ENCODE measurements at regions not wholly inside any gene's neighbourhood (a gene's known extent, or its start where the extent isn't known, plus 50 kb on each side); places are given as distances from the start of the nearest gene placed in this dataset.

DNA sequence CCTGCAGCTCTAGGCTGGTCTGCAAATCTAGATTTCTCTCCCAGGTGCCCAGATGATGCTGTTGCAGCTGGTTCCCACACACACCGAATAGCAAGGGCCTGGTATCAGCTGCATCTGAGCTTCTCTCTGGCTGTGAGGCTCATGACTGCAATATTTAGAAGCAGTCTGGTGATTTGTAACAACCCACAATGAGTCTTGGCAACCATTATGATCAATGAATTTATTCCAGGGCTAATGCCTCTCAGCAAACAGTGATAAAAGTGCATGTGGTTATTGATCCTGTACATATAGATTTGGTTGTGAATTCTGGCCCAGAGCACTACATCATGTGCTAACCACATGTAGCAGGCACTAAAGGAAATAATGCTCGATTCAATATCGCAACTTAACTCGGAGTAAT, 114.3 kb downstream of the ASCL4 start:
- DNase-seq (ENCODE audit: low read depth in 3 of 3, low spot score in 2 of 3): no peak

DNA sequence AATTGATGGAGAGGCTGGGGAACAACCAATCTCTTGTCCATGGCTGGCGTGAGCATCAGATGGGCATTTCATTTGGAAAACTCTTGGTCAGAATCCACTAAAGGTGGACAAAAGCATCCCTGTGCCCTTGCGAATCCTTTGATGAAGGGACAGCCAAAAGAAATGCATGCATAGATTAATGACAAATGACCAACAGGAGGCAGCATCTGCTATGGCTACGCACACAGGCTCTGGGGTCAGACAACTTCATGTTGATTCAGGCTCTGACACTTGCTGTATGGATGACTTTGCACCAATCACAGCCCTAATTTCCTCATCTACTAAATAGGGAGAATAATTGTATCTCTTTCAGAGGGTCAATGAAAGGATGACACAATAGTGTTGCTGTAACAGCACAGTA, 117.5 kb downstream of the ASCL4 start:
- no peak for DNase-seq (ENCODE audit: low read depth in 3 of 3, low spot score in 2 of 3)

DNA sequence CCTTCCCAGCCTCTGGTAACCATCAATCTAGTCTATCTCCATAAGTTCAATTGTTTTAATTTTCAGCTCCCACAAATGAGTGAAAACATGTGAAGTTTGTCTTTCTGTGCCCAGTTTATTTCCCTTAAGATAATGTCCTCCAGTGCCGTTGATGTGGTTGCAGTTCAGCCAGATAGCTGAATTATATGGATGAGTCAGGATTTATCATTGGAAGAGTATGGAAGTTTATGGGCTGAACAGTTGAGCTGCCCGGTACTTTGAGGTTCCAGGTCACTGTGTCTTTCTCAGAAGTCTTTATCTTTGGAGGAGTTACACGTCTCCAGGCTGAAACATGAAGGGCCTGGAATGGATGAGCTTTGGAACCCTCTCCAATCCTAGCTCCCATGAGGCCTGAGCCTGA, 120.1 kb downstream of the ASCL4 start:
- DNase-seq (ENCODE audit: low read depth in 3 of 3, low spot score in 2 of 3): no peak

DNA sequence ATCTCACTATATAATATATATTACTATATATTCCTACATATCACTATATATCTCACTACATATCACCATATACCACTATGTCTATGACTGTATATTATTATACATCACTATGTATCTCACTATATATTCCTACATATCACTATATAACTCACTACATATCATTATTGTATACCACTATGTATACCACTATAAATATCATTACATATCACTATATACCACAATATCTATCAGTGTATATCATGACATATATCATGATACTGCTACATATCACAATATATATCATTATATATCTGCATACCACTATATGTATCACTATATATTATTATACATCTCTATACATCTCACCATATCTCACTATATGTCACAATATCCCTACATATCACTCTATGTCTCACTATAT, 121.5 kb downstream of the ASCL4 start:
- no peak for DNase-seq (ENCODE audit: low read depth in 3 of 3, low spot score in 2 of 3)

DNA sequence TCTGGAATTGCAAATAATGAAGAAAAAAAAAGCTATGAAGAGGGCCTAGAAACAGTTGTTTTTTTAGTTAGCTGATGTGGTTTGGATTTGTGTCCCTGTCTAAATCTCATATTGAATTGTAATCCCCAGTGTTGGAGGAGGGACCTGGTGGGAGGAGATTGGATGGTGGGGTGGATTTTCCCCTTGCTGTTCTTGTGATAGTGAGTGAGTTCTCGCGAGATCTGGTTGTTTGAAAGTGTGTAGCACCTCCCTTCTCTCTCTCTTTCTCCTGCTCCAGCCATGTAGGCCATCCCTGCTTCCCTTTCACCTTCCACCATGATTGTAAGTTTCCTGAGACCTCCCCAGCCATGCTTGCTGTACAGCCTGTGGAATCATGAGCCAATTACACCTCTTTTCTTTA, 126.1 kb downstream of the ASCL4 start:
- DNase-seq (ENCODE audit: low read depth in 3 of 3, low spot score in 2 of 3): no peak

DNA sequence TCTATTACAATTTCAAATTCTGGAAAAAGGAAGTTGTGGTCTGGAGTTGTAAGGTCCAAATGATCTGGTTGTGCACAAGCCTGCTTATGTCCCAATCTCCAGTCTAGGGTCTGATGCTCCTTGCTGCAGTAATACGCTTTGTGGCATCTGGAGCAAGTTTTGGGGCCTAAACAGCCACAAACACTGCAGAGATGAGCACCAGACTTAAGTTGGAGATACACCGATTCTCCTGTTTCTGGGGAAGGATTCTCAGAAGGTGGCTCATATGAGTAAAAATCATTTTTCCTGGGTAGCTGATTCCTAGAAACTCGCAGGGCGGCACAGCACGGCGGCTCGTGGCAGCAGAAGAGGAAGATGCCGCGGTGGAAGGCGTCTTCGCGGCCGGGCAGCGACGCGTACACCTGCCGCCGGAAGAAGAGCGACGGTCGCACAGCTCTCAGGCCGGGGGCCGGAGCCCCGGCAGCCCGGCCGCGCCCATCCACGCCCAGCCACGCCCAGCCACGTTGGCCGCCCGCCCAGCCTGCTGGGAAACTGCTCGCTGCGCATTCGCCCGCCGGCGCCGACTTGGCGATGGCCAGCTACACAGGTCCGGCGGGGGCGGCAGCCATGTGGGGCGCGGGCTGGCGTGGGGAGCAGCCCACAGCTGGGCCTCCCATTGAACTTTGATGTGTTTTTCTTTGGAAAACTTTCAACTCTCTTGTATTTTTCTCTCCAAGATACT, 129.0 kb downstream of the ASCL4 start:
- DNase-seq (ENCODE audit: low read depth in 3 of 3, low spot score in 2 of 3): no peak

DNA sequence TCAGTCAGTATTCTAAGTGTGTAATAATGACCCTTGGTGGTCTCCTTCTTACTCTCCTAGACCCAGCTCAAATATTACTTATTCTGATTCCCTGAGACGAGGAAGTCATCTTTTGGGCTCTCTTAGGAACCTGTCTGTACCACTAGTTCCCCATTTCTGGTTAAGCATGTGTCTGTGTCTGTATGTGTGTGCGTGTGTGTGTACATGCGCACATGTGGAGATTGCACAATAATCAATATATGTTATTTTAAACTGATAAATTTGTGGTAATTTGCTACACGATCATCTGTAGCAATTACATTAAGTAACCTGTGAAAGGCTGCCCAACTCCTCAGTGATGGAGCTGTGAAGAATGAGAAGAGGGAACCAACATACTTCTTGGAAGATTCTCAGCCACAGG, 132.2 kb downstream of the ASCL4 start:
- DNase-seq (ENCODE audit: low read depth in 3 of 3, low spot score in 2 of 3): no peak

DNA sequence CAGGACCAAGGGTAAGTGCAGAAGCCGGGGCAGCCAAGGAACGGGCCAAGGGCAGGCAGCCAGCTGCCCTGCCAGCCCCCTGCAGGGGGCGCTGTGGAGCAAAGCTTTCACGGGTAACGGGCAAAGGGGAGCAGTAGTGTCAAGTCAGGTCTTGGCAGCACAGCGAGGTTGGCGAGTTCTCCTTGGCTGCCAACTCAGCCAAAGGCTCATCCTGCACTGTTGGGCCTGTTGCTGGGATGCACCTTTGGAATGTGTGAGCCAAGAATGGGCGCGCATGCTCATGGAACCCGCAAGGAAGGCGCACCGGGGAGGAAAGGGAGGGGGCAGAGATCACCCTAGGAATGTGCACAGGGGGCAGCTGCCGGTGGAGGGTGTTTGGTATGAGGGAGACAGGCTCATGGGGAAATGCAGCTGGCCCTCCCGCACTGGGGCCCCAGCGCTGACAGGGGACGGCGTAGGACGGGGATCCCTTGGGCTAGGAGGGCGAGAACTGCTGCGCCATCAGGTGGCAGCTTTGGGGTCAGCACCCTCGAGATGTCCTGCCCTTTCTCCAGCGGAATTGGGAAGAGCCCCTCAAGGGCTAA, 138.0 kb downstream of the ASCL4 start:
- DNase-seq (ENCODE audit: low read depth in 3 of 3, low spot score in 2 of 3): no peak

DNA sequence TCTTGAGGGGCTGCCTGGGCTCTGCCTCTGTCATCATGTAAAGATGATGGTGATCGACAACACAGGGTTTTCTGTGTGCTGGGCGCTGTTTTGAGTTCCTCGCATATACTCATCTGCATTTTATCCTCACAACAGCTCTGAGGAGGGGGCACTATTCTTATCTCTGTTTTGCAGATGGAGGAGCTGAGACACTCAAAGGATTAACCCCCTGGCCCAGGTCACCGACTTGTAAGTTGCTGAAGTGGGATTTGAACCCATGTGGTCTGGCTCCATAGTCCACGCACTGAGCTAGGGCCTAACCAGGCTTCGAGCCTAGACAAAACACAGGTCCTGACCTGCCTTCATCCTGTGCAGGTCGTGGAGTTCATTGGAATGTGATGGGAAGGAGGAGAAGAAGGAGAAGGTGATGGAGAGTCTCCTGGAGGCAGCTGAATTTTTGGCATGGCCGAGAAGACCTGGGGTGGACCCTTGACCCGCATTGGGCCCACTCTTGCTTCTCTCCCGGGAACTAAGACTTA, 140.0 kb downstream of the ASCL4 start:
- DNase-seq (ENCODE audit: low read depth in 3 of 3, low spot score in 2 of 3): no peak

DNA sequence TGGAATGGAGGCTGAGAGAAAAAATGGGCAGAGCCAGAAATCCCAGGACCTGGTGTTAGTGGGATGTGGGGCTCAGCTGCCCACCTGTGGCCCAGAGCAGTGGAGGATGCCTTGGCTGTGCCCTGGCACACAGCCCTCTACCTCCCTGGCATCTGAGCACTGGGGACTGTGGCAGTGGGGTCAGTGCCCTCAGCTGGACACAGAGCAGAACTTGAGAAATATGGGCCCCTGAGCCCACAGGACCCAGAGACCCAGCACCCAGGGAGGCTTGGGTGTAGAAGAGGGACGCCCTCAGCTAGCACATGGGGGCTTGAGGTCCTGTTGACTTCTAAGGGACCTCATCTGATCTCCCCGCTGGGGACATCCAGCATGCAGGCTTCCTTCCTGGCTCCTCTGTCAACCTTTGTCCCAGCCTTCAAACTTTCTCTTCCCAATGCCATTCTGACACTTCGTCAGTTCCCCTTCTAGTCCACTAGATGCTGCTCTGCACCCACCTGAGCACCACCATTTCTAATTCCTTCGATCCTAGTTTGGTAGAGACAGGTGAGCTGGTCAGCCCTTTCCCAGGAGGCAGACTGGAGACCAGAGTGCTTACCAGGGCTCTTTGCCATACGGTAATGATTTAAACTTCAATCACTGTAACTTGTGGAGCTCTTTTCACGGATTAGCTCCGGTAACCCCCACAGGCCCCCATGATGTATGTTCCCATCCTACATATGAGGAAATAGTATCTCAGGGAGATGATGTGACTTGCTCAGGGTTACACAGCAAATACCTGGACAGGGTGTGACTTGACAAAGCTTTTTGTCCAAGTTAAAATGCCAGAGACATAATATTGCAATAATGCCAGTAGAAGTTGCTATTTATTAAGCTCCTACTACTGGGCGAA, 143.7 kb downstream of the ASCL4 start:
- no peak for DNase-seq (ENCODE audit: low read depth in 3 of 3, low spot score in 2 of 3)

DNA sequence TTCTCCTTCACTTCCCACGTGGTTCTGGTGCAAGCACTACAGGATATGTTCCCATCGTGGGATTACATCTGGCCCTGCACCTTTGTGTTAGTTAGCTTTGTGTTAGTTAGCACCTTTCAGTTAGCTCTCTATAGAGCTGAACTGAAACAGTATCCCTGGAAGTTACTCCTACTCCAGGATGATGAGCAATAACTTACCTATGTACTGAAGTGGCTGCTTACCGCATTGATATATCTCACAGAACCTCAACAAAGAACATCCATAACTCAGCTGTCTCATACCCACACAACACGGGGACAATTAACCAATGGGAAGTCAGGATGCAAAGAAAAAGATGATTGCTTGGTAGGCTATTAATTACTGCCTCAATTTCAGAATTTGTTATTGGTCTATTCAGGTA, 146.6 kb downstream of the ASCL4 start:
- DNase-seq (ENCODE audit: low read depth in 3 of 3, low spot score in 2 of 3): no peak

DNA sequence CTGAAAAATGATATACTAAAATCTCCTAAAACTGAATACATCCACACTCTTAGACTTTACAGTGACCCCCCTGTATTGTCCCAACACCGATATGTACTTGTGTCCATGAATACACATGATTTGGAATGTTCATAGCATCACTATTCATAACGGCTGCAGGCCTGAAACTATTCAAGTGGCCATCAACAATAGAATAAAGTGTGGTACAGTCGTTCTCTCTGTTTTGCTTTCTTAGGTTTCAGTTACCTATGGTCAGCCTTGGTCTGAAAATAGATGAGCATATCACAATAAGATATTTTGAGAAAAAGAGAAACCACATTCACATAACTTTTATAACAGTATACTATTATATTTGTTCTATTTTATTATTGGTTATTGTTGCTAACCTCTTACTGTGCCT, 150.6 kb downstream of the ASCL4 start:
- DNase-seq (ENCODE audit: low read depth in 3 of 3, low spot score in 2 of 3): no peak

DNA sequence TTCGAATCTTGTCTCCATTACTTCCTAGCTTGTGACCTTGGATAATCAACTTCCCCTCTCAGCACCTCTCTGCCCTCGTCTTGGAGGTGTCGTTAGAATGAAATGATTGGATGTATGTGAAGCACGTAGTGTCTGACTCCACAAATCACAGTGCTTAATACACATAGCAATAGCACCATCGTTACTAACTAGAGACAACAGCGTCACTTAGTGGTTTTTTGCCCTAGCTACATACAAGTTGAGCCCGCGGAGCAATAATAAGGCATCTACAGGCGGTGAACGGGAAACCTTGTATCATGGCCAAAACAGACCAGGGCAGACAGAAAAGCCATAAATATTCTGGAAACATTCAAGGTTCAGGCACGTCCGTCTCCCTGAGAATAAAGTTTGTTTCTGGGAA, 154.9 kb downstream of the ASCL4 start:
- DNase-seq (ENCODE audit: low read depth in 3 of 3, low spot score in 2 of 3): no peak

DNA sequence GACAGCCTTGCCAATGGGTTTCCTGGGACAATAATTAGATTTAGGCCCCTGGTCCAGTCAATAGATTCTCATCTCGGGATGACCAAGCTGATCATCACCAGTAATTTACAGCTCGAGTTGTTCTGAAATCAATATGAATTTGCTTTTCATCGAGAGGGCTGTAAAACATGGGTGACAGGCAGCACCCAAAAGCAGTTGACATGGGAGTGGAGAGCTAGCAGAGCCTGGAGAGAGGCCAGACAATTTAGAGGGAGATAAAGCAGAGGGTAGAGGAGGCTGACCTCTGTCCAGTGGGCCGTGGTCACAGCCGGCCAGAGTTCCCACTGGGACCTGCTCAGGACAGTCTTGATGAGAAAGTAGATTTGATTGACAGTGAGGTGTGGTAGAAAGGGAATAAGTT, 157.3 kb downstream of the ASCL4 start:
- no peak for DNase-seq (ENCODE audit: low read depth in 3 of 3, low spot score in 2 of 3)

DNA sequence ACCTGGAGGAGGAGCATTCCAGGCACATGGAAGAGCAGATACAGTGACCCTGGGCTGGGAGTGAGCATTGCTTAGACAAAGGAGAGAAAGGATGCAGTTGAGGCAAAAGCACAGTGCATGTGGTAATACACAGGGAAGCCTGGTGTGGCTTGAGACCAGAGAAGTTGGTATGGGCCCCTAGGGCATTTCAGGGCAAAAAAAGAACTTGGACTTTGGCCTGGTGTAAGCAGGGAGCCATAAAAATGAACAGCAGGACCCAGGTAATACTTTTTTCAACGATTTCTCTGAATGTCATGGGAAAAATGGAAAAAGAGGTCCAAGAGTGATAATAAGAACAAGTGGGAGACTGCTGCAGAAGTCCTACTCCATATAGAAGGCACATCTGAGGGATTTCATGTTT, 163.9 kb downstream of the ASCL4 start:
- DNase-seq (ENCODE audit: low read depth in 3 of 3, low spot score in 2 of 3): no peak

DNA sequence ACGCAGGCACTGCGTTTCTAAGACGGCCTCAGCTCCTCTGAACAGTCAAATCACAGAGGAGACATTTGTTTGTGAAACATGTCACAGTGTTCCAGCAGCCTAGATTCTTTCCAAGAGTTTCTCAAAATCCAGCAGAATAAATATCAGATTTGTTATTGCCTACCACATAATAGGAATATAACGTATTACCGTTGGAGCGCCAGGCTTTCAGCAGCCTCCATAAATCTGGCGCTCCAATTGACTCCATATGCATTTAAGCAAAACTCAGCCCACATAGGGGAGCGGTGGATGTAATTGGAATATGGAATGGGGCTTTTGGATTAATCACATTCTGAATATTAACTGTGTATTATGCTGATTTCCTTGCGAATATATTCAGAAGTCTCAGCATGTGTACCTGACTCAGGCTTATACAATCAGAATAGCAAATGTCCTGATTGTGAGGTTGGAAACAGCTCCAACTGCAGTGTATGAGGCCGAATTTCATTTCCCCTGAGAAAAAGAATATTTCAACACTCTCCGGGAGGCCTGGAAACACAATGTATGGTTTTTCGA, 174.0 kb downstream of the ASCL4 start:
- DNase-seq (ENCODE audit: low read depth in 3 of 3, low spot score in 2 of 3): no peak

DNA sequence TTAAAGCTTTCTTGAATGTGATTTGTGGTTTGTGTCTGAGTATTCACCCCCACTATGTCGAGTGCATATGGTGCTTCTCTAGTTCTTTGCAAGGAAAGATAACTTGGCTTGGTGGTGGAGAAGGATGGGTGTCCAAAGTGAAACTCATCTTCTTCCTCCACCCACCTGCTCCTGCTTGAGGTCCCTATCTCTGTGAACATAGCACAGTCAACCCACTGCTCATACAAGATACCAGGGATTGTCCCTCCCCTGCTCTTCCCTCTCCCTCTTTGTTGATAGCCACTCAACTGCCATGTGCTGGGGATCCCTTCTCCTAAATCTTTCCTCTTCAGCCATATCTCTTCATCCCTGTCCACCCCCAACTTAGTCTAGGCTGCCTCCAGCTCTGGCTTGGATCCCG, 176.5 kb downstream of the ASCL4 start:
- DNase-seq (ENCODE audit: low read depth in 3 of 3, low spot score in 2 of 3): no peak

DNA sequence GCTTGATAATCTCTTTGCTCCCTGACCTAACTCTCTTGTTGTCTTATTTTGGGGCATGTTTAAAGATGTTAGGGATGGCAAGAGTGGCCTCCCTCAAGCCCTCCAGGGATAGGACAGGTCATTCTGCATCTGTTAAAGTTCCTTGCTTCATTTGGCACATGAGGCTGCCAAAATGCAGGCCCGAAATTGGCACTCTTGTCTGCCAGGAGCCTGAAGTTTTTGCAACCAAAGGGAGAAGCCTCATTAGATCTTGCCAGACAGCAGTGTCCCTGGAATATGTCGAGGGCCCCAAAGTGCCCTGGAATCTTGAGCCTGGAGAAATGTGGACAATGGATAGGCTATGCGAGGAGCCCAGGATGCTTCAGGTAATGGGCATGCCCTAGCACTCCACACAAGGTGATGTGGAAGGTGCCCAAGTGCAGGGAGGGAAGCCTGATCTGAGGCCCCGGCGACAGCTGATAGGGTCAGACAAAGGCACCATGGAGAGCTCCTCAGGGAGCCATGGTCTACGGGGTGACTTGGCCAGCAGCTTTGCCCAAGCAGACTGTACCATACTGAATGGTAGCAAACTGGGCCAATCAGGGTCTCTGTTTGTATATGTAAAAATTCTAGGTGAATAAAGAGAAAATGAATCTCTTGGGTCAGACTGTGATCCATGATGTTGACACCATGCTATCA, 173.0 kb upstream of the WSCD2 start:
- DNase-seq (ENCODE audit: low read depth in 3 of 3, low spot score in 2 of 3): no peak

DNA sequence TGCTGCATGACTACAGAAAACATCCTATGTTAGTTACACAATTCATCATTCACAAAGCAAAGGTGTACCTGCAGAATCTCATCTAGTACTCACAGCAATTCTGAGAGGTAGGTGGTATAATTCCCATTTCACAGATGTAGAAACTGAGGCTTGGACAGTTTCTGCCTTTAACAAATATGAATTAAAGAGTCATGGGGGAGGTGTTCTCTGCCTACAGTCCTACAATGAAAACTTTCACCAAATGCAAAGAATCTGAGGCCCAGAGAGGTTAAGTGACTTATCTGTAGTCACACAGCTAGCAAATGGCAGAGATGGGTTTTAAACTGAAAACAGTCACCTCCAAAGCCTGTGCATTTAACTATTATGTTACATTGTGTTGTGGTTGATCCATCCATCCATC, 171.6 kb upstream of the WSCD2 start:
- no peak for DNase-seq (ENCODE audit: low read depth in 3 of 3, low spot score in 2 of 3)

DNA sequence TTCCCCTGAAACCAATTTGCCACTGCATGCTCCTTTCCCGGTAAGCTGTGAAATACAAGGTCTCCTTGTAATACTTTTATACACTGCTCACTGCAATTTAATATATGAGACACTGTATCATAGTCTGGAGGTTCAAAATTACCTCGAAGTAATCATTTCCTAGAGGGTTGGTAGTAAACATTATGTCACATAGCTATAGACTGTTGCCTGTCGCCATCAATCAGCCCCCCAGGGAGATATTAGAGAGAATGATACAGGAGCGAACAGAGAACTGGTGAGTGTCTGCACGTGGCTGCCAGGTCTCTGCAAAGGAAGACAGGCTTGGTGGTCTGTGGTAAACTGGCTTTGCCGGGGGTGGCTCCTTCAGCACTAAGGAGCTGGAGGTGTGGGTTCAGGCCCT, 165.5 kb upstream of the WSCD2 start:
- no peak for DNase-seq (ENCODE audit: low read depth in 3 of 3, low spot score in 2 of 3)

DNA sequence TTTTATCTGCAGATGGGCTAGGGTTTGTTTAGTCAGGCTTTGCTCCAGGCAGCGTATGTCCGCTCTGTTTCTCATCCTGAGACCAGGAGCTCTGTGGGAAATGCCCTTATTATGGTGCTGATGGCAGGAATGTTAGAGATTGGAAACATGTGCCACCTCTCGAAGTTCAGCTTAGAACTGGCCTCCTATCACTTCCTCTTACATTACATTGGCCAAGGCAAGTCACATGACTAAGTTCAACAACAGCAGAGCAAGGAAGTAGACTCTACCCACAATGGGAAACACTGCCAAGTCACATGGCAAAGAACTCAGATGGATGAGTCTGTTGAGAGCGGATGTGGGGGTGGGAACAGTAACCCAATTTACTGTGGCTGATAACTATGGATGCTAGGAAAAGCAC, 161.9 kb upstream of the WSCD2 start:
- DNase-seq (ENCODE audit: low read depth in 3 of 3, low spot score in 2 of 3): no peak

Measured in right renal cortex interstitium (tissue), 3 donors.